ENCODE measurements at regions not wholly inside any gene's neighbourhood (a gene's known extent, or its start where the extent isn't known, plus 50 kb on each side); places are given as distances from the start of the nearest gene placed in this dataset.

DNA sequence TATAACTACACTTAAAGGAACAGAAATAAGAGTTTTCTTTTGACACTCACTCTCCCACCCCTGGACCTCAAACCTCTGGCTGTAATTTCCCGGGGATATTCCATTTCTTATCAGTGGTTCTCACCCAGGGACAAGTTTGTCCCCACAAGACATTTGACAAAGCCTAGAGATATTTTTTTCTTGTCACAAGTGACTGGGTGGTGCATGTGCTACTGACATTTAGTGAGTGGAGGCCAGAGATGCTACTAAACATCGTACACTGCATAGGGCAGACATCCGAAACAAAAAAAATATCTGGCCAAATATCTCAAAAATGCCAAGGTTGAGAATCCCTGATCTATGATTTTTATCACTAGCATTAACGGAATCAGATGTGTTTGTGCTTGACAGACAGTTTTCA lies 168.0 kb upstream of the FRMD4B start:
- Histone ChIP-seq H3K4me1 (ENCODE audit: control insufficient read depth, insufficient read depth, low read length) (no peaks in the 10 kb centered on the region), H3K9ac (ENCODE audit: low read depth, low read length) (no peak overlapping the region), H3K27ac (ENCODE audit: low read depth, low read length) (no peak overlapping the region), H3K36me3 (ENCODE audit: control insufficient read depth, insufficient read depth, low read length) (no peaks in the 10 kb centered on the region), H3K4me3 (ENCODE audit: low read depth, low read length) (no peak overlapping the region), H3K9me3 (ENCODE audit: control insufficient read depth, insufficient read depth, low read length) (no peaks in the 10 kb centered on the region), H3K27me3 (ENCODE audit: control insufficient read depth, insufficient read depth, low read length) (no peaks in the 10 kb centered on the region)

DNA sequence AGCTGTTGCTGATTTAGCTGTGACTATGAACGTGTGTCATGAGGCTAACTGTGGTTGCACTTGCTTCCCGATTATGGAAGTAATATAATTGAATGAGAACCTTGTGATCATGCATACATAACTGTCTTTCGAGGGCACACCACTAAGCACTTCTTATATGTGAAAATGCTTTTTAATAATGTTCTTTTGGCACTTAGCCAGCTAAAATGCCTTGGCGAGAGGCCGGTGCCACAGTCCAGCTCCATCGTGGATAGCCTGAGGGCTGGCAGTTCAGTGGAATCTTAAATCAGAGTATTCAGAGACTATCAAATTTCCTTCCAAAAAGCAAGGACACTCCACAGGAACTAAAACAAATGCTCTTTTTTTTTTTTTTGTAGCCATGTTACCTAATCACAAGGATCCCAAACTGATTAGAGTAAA lies 161.6 kb upstream of the FRMD4B start:
- no peaks in the 10 kb centered on the region for H3K4me1 ChIP-seq (ENCODE audit: control insufficient read depth, insufficient read depth, low read length)
- no peak overlapping the region for H3K4me3 ChIP-seq (ENCODE audit: low read depth, low read length)
- H3K27me3 ChIP-seq (ENCODE audit: control insufficient read depth, insufficient read depth, low read length), result peaks cover 18% of the 10 kb centered on the region
- no peaks in the 10 kb centered on the region for H3K36me3 ChIP-seq (ENCODE audit: control insufficient read depth, insufficient read depth, low read length)
- H3K9ac ChIP-seq (ENCODE audit: low read depth, low read length), result no peak overlapping the region
- no peak overlapping the region for H3K27ac ChIP-seq (ENCODE audit: low read depth, low read length)
- no peaks in the 10 kb centered on the region for H3K9me3 ChIP-seq (ENCODE audit: control insufficient read depth, insufficient read depth, low read length)

DNA sequence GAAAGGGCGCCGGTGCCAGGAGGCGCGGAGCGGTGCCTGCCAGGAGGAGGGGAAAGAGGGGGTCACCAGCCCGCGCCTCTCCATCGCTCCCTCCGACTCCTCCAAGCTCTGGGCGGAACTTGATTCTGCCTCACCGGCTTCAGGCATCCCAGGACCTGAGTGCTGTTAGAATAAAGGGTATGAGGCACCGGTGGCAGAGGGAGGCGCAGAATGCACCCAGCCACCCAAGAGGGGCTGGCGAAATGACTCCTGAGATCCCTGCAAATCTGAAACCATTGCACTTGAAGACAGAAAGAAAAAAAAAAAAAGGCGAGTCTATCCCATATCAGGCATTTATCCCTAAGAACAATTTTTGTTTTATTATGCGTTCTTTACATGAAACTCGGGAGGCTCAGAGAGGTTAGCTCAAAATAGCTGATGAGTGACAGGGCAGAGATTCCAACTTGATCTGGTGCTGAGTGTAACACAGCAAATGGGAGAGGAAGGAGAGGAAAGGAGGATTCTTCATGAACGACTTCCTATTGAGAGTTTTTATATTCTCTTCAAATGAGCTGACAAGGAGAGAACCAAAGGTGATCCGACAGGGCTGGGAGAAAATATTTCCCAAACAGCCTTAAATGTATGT lies 157.0 kb upstream of the FRMD4B start:
- H3K4me3 ChIP-seq (ENCODE audit: low read depth, low read length), result peak overlapping the region; percentile 82
- no peaks in the 10 kb centered on the region for H3K9me3 ChIP-seq (ENCODE audit: control insufficient read depth, insufficient read depth, low read length)
- peaks cover 37% of the 10 kb centered on the region for H3K27me3 ChIP-seq (ENCODE audit: control insufficient read depth, insufficient read depth, low read length)
- H3K4me1 ChIP-seq (ENCODE audit: control insufficient read depth, insufficient read depth, low read length), result peaks cover 11% of the 10 kb centered on the region
- no peaks in the 10 kb centered on the region for H3K36me3 ChIP-seq (ENCODE audit: control insufficient read depth, insufficient read depth, low read length)
- H3K27ac ChIP-seq (ENCODE audit: low read depth, low read length), result no peak overlapping the region
- H3K9ac ChIP-seq (ENCODE audit: low read depth, low read length), result no peak overlapping the region

DNA sequence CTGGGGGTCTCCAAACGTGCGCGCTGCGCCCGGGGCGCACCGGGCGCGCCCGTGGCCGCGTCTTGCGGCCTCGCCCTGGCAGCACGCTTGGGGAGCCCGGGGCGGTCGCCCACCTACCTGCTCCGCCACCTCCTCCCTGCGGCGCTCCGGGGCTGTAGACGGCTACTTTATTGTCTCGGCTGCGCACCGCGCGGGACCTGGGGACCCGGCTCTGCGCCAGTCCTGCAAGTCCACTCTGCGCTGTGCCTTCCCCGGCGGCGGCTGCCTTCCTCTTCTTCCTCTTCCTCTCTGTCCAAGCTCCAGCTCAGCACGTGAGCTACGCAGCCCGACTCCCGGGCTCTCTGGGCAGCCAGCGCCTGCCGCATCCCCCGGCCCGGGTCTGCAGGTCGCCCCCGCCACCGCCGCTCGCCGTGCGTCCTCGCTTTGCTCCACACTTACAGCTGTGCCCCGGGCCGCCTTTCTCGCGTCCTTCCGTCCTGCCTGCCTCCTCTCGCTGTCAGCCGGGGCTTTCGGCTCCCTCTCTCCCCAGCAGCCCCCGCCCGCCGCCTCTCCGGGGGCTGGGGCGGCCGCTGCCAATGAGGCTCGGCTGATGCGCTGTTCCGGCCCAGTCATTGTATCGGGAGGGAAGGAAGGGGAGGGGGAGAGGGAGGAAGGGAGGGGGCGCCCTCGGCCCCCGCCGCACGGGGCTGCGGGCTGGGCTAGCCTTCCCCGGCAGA lies 156.4 kb upstream of the FRMD4B start:
- Histone ChIP-seq H3K9me3 (ENCODE audit: control insufficient read depth, insufficient read depth, low read length) (no peaks in the 10 kb centered on the region), H3K4me1 (ENCODE audit: control insufficient read depth, insufficient read depth, low read length) (peaks cover 11% of the 10 kb centered on the region), H3K9ac (ENCODE audit: low read depth, low read length) (no peak overlapping the region; the same call in 1 of the 2 replicates), H3K27ac (ENCODE audit: low read depth, low read length) (no peak overlapping the region), H3K27me3 (ENCODE audit: control insufficient read depth, insufficient read depth, low read length) (peaks cover 37% of the 10 kb centered on the region), H3K4me3 (ENCODE audit: low read depth, low read length) (peak overlapping the region; percentile 82), H3K36me3 (ENCODE audit: control insufficient read depth, insufficient read depth, low read length) (no peaks in the 10 kb centered on the region)

DNA sequence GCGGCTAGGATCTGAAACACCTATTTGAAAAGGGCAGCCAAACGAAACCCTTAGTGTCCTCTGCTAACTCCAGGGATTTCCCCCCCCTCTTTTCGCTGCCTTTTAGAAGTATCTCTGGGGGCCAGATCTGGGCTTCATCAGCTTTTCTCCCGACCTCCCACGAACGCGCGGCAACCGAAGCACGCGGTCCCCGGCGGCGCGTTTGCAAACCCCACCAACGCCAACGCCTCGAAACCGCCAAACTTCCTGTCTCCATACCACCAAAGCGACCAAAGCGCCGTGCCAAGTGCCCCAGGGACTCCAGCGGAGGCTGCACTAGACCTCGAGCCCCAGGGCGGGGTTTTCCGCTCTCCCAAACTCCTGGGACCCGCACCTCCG lies 155.8 kb upstream of the FRMD4B start:
- no peak overlapping the region for H3K27ac ChIP-seq (ENCODE audit: low read depth, low read length)
- H3K9me3 ChIP-seq (ENCODE audit: control insufficient read depth, insufficient read depth, low read length), result no peaks in the 10 kb centered on the region
- no peaks in the 10 kb centered on the region for H3K36me3 ChIP-seq (ENCODE audit: control insufficient read depth, insufficient read depth, low read length)
- peaks cover 37% of the 10 kb centered on the region for H3K27me3 ChIP-seq (ENCODE audit: control insufficient read depth, insufficient read depth, low read length)
- peak overlapping the region; percentile 24; the same call in 1 of the 2 replicates for H3K9ac ChIP-seq (ENCODE audit: low read depth, low read length)
- peaks cover 11% of the 10 kb centered on the region for H3K4me1 ChIP-seq (ENCODE audit: control insufficient read depth, insufficient read depth, low read length)
- peak overlapping the region; percentile 82 for H3K4me3 ChIP-seq (ENCODE audit: low read depth, low read length)

DNA sequence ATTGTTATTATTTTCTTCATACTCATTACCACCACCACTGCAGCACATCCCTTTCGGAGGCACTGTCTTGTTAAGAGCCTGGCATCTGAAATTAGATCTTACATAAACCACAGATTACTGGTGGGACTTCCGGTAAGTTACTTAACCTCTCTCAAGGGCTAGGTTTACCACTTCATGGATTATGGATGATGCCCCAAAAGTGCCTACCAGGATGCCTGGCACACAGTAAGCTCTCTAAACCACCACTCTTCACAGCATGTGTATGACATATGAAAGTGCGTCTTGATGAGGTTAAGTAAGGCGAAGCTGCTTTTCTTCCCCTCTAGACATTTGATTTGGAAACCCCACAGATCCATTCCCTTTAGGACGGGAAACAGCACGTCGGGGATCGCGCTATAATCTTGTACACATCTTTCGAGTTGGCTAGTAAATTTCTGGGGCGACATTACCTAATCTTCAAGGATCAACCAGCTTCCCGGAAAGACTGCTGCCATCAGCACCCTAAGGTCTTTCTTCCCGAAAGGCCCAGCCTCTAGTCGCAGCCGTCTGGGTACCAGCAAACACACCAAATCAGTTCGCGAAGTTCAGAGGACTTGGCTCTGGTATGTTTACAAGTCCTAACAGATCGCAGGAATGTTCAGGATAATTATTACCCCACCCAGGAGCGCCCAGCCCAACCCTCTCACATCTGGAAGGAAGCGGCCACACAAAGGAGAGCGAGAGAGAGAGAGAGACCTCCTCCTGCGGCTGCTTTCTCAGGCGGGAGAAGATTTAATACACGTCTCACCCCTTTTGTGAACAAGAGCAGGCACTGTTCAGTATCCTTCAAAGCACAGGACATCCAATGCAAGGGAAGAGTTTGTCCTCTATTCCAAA lies 155.1 kb upstream of the FRMD4B start:
- no peak overlapping the region for H3K9ac ChIP-seq (ENCODE audit: low read depth, low read length)
- peak overlapping the region; percentile 82 for H3K4me3 ChIP-seq (ENCODE audit: low read depth, low read length)
- peaks cover 11% of the 10 kb centered on the region for H3K4me1 ChIP-seq (ENCODE audit: control insufficient read depth, insufficient read depth, low read length)
- H3K36me3 ChIP-seq (ENCODE audit: control insufficient read depth, insufficient read depth, low read length), result no peaks in the 10 kb centered on the region
- peaks cover 37% of the 10 kb centered on the region for H3K27me3 ChIP-seq (ENCODE audit: control insufficient read depth, insufficient read depth, low read length)
- no peak overlapping the region for H3K27ac ChIP-seq (ENCODE audit: low read depth, low read length)
- H3K9me3 ChIP-seq (ENCODE audit: control insufficient read depth, insufficient read depth, low read length), result no peaks in the 10 kb centered on the region

DNA sequence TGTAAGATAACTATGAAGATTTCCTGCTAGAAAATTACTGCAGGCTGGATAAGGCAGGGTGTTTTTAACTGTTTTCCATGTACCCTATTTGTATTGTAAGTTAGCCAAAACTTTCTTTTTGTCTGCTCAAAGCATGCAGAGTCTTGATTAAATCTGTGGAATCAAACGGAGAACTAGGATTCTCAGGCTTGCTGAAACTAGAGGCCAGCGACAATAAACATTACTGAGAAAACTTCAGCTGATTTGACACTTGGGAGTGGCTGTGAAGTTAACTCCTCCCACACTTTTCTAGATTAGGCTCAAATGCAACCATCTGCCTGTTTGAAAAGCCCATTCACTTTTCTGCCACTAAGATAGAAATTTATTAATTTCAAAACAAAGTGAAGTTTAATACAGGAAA lies 153.2 kb upstream of the FRMD4B start:
- Histone ChIP-seq H3K9ac (ENCODE audit: low read depth, low read length) (no peak overlapping the region), H3K27me3 (ENCODE audit: control insufficient read depth, insufficient read depth, low read length) (peaks cover 34% of the 10 kb centered on the region), H3K27ac (ENCODE audit: low read depth, low read length) (no peak overlapping the region), H3K4me3 (ENCODE audit: low read depth, low read length) (no peak overlapping the region), H3K9me3 (ENCODE audit: control insufficient read depth, insufficient read depth, low read length) (no peaks in the 10 kb centered on the region), H3K36me3 (ENCODE audit: control insufficient read depth, insufficient read depth, low read length) (no peaks in the 10 kb centered on the region), H3K4me1 (ENCODE audit: control insufficient read depth, insufficient read depth, low read length) (peaks cover 11% of the 10 kb centered on the region)

DNA sequence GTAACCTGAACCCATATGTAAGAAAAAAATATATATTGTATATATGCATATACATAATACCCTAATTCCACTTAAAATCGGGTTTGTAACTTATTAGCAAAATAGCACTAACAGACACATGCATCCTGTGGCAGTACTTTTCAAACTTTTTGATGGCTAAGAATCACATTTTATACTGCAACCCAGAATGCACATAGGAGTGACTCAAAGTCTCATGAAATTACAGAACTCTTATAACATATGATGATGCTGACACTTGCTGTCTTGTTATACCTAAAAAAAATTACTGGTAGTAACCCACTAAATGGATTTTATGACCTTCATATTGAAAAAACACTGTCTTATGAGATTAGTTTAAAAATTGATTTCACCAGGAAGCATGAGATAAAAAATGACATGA lies 152.4 kb upstream of the FRMD4B start:
- Histone ChIP-seq H3K27me3 (ENCODE audit: control insufficient read depth, insufficient read depth, low read length) (peaks cover 25% of the 10 kb centered on the region), H3K9ac (ENCODE audit: low read depth, low read length) (no peak overlapping the region), H3K9me3 (ENCODE audit: control insufficient read depth, insufficient read depth, low read length) (no peaks in the 10 kb centered on the region), H3K4me1 (ENCODE audit: control insufficient read depth, insufficient read depth, low read length) (peaks cover 11% of the 10 kb centered on the region), H3K4me3 (ENCODE audit: low read depth, low read length) (no peak overlapping the region), H3K27ac (ENCODE audit: low read depth, low read length) (no peak overlapping the region), H3K36me3 (ENCODE audit: control insufficient read depth, insufficient read depth, low read length) (no peaks in the 10 kb centered on the region)

DNA sequence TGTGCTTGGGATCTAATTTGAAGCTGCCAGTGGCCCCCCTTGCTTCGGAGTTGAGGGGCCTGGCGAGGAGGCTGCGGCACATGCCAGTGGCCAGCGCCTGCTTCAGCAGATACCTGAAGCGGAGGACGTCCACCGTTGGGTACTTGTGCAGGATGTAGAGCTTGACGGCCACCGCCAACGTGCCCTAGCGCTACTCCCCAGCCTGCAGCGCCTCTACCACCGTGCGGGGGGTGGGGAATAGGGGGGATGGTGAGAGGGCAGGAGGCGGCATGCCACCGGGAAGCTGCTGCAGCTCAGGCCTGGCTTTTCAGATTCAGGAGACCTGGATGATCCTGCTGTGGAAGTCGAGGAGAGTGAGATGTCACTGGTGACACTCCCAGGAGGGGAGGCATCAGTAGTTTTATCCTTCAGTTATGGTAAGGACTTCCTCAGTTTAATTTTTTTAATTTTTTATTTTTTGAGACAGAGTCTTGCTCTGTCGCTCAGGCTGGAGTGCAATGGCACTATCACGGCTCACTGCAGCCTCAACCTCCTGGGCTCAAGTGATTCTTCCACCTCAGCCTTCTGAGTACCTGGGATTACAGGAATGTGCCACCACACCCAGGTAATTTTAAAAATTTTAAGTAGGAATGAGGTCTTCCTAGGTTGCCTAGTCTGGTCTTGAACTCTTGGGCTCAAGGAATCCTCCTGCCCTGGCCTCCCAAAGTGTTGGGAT lies 150.6 kb upstream of the FRMD4B start:
- Histone ChIP-seq H3K9me3 (ENCODE audit: control insufficient read depth, insufficient read depth, low read length) (no peaks in the 10 kb centered on the region), H3K4me3 (ENCODE audit: low read depth, low read length) (no peak overlapping the region), H3K27ac (ENCODE audit: low read depth, low read length) (no peak overlapping the region), H3K27me3 (ENCODE audit: control insufficient read depth, insufficient read depth, low read length) (peaks cover 10% of the 10 kb centered on the region), H3K36me3 (ENCODE audit: control insufficient read depth, insufficient read depth, low read length) (no peaks in the 10 kb centered on the region), H3K9ac (ENCODE audit: low read depth, low read length) (no peak overlapping the region), H3K4me1 (ENCODE audit: control insufficient read depth, insufficient read depth, low read length) (peaks cover 8% of the 10 kb centered on the region)

DNA sequence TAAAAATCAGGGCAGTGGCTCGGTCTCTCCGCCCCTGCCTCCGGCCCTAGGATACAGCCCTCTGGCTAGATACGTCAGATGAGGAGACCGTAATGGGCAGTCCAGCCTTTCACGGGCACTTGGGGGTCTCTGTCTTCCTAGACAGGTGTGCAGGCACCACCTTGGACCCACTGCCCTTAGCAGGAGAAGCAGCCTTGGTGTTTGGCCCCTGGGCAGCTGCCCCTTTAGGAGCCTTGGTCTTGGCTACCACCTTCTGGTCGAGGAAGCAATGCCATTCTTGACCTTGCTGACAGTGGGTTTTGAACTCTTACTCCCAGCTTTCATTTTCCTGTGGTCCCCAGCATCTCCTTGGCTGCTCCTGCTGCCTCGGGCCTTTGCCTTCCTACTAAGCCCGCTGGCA lies 149.7 kb upstream of the FRMD4B start:
- no peak overlapping the region for H3K4me3 ChIP-seq (ENCODE audit: low read depth, low read length)
- peaks cover 1% of the 10 kb centered on the region for H3K27me3 ChIP-seq (ENCODE audit: control insufficient read depth, insufficient read depth, low read length)
- H3K9ac ChIP-seq (ENCODE audit: low read depth, low read length), result no peak overlapping the region
- no peaks in the 10 kb centered on the region for H3K36me3 ChIP-seq (ENCODE audit: control insufficient read depth, insufficient read depth, low read length)
- H3K4me1 ChIP-seq (ENCODE audit: control insufficient read depth, insufficient read depth, low read length), result no peaks in the 10 kb centered on the region
- H3K27ac ChIP-seq (ENCODE audit: low read depth, low read length), result no peak overlapping the region
- no peaks in the 10 kb centered on the region for H3K9me3 ChIP-seq (ENCODE audit: control insufficient read depth, insufficient read depth, low read length)

All from HUES48 (cell line).